MCF 10A (cell line): ENCODE measurements at regions not wholly inside any gene's neighbourhood (a gene's known extent, or its start where the extent isn't known, plus 50 kb on each side); places are given as distances from the start of the nearest gene placed in this dataset.

ENCODE experiments used
- BruUV-seq: library from RNA; stranded (reverse); fragments of 400-500 nt; replicated peaks from 2 replicates; lab custom pipeline; 2021; lab: Mats Ljungman, UMichigan
- CTCF ChIA-PET: fragments of 300-600 bp; sonication (Branson Sonifier 250); formaldehyde crosslinking; extraction: SDS; loops from one replicate; lab custom pipeline; 2021; ENCODE audit warnings: antibody characterized with exemption, inconsistent platforms; lab: Yijun Ruan, JAX
- POLR2A ChIA-PET: fragments of 300-600, 350-650 bp; sonication (Branson Sonifier 250); formaldehyde crosslinking; extraction: SDS; loops from one replicate; lab custom pipeline; 2020; ENCODE audit warnings: antibody characterized with exemption, inconsistent platforms; lab: Yijun Ruan, JAX
- DNase-seq: peaks from one replicate; pipeline ENCODE4 v3.0.0-alpha.2; 2018; ENCODE audit not compliant: unreplicated experiment
- H3K27ac Mint-ChIP-seq: one replicate; pipeline ENCODE4 v1.8.0; 2022; ENCODE audit warnings: mild to moderate bottlenecking, low read depth, mixed read lengths; ENCODE audit not compliant: unreplicated experiment
- H3K27me3 Mint-ChIP-seq: one replicate; pipeline ENCODE4 v1.8.0; 2022; ENCODE audit warnings: mixed read lengths; ENCODE audit not compliant: insufficient read depth, unreplicated experiment
- H3K36me3 Mint-ChIP-seq: one replicate; pipeline ENCODE4 v1.8.0; 2022; ENCODE audit warnings: mild to moderate bottlenecking, moderate library complexity, mixed read lengths; ENCODE audit not compliant: insufficient read depth, unreplicated experiment
- H3K4me1 Mint-ChIP-seq: one replicate; pipeline ENCODE4 v1.8.0; 2022; ENCODE audit warnings: mixed read lengths; ENCODE audit not compliant: insufficient read depth, unreplicated experiment
- H3K4me3 Mint-ChIP-seq: one replicate; pipeline ENCODE4 v1.8.0; 2022; ENCODE audit warnings: mild to moderate bottlenecking, moderate library complexity, mixed read lengths; ENCODE audit not compliant: unreplicated experiment
- H3K9me3 Mint-ChIP-seq: one replicate; pipeline ENCODE4 v1.8.0; 2022; ENCODE audit warnings: mixed read lengths; ENCODE audit not compliant: unreplicated experiment
- intact Hi-C: fragments of 100-400 bp; cut with micrococcal nuclease; formaldehyde crosslinking; loops from 2 replicates; pipeline ENCODE4 v1.14.1; 2022
- TF ChIP-seq, protein P1 (sequence below): fragments of 200-600 bp; IDR thresholded peaks from one replicate; pipeline ENCODE4 v1.8.0; 2022; ENCODE audit warnings: antibody characterized with exemption, mild to moderate bottlenecking; ENCODE audit not compliant: unreplicated experiment

DNA sequence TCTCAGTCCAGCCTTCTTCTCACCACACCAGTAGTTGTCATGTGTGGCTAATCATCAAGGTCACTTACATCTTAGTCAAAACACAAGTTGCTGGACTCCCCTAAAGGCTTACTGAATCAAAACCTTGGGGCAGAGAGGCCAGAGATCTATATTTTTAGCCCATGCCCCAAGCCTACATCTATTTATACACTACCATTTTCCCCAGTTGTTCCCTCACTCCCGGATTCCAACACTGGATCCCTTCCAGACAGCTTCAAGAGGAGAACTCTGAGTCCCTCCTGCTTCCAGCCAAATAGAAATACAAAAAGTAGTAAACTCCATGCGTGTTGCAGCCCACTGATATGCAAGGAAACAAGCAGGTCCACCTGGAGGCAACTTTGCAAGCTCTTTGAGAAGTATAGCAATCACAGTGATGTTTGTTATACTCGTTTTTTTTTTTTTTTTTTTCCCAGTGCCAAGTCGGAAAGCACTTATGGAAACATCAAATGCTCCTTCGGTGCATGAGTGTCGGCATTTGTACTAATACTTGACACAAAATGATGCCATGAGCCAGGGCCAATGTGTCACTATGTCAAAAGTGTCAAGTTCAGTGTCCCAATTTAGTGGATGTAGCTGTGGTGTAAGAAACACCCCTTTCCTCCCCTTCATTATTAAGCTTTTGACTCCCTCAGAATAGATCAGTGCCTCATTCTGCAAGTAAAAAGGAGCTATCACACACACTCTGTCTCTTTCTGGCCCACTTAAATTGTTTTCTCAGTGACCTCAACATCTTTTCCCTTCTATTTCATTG, 594.2 kb upstream of the SGCD start:
- TF ChIP-seq, protein P1, sequence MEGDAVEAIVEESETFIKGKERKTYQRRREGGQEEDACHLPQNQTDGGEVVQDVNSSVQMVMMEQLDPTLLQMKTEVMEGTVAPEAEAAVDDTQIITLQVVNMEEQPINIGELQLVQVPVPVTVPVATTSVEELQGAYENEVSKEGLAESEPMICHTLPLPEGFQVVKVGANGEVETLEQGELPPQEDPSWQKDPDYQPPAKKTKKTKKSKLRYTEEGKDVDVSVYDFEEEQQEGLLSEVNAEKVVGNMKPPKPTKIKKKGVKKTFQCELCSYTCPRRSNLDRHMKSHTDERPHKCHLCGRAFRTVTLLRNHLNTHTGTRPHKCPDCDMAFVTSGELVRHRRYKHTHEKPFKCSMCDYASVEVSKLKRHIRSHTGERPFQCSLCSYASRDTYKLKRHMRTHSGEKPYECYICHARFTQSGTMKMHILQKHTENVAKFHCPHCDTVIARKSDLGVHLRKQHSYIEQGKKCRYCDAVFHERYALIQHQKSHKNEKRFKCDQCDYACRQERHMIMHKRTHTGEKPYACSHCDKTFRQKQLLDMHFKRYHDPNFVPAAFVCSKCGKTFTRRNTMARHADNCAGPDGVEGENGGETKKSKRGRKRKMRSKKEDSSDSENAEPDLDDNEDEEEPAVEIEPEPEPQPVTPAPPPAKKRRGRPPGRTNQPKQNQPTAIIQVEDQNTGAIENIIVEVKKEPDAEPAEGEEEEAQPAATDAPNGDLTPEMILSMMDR = no peak
- DNase-seq = no peak
- peaks cover 50% of the 10 kb centered on the region for H3K27me3 Mint-ChIP-seq
- intact Hi-C loops = no loop called here
- H3K27ac Mint-ChIP-seq = no peak overlapping the region
- H3K4me3 Mint-ChIP-seq = no peak overlapping the region
- POLR2A ChIA-PET = interaction anchor here (0.6 kb wide), 1 partner anchor 698 kb away, joined by 3 read pairs; no protein-coding TSS in a partner anchor
- no peaks in the 10 kb centered on the region for H3K36me3 Mint-ChIP-seq
- CTCF ChIA-PET = interaction anchor here (0.6 to 1.1 kb wide), 8 partner anchors 9 to 1009 kb away, joined by 3 to 4 read pairs (median 3); no protein-coding TSS in a partner anchor
- peaks cover 11% of the 10 kb centered on the region for H3K4me1 Mint-ChIP-seq
- BruUV-seq = no TSS peak
- no peaks in the 10 kb centered on the region for H3K9me3 Mint-ChIP-seq

DNA sequence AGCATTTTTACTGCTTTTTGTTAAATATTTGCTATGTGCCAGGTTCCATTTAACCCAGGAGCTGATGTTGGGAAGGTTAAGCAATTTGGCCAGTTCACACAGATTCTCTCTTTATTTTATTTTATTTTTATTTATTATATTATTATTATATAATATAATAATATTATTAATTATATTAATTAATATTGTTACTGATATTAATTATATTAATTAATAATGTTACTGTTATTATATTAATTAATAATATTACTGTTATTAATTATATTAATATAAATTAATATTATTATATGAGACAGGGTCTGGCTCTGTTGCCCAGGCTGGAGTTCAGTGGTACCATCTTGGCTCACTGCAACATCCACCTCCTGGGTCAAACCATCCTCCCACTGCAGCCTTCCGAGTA, 593.0 kb upstream of the SGCD start:
- H3K27ac Mint-ChIP-seq = no peak overlapping the region
- TF ChIP-seq, protein P1 = no peak
- DNase-seq = no peak
- CTCF ChIA-PET = interaction anchor here (1.2 kb wide), 1 partner anchor 24 kb away, joined by 3 read pairs; no protein-coding TSS in a partner anchor
- H3K4me1 Mint-ChIP-seq = peaks cover 11% of the 10 kb centered on the region
- POLR2A ChIA-PET = no interaction called here
- no peaks in the 10 kb centered on the region for H3K9me3 Mint-ChIP-seq
- H3K36me3 Mint-ChIP-seq = no peaks in the 10 kb centered on the region
- H3K4me3 Mint-ChIP-seq = no peak overlapping the region
- peaks cover 55% of the 10 kb centered on the region for H3K27me3 Mint-ChIP-seq
- no TSS peak for BruUV-seq
- intact Hi-C loops = no loop called here

DNA sequence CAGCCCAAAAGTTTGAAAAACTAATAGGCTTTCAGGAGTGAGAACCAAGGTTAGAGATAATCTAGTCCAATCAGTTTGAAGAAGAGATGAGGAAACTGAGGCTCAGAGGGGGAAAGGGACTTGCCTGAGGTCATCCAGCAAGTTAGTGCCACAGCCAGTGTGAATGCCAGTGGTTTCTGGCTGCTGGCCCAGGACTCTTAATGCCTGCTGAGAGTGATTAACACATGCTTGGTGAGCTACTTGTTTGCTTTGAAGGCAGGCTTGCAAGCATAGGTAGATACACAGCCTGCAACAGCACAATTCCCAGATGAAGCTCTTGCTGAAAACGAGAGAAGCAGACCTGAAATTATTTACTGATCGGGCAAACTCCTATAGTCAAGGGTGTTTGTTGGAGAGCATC, 591.6 kb upstream of the SGCD start:
- POLR2A ChIA-PET = no interaction called here
- H3K4me3 Mint-ChIP-seq = no peak overlapping the region
- no peaks in the 10 kb centered on the region for H3K36me3 Mint-ChIP-seq
- H3K27ac Mint-ChIP-seq = no peak overlapping the region
- CTCF ChIA-PET = interaction anchor here (0.6 kb wide), 1 partner anchor 9 kb away, joined by 3 read pairs; no protein-coding TSS in a partner anchor
- H3K27me3 Mint-ChIP-seq = peaks cover 44% of the 10 kb centered on the region
- peaks cover 5% of the 10 kb centered on the region for H3K4me1 Mint-ChIP-seq
- H3K9me3 Mint-ChIP-seq = no peaks in the 10 kb centered on the region
- no TSS peak for BruUV-seq
- no peak for DNase-seq
- intact Hi-C loops = no loop called here
- TF ChIP-seq, protein P1 = no peak

GRCh38 chr5:155738616-155739015, 588.3 kb upstream of the SGCD start:
- no peak overlapping the region for H3K27ac Mint-ChIP-seq
- TF ChIP-seq, protein P1 = no peak
- H3K9me3 Mint-ChIP-seq = no peaks in the 10 kb centered on the region
- no peaks in the 10 kb centered on the region for H3K36me3 Mint-ChIP-seq
- intact Hi-C loops = no loop called here
- CTCF ChIA-PET = interaction anchor here (0.6 kb wide), 1 partner anchor 117 kb away, joined by 4 read pairs; no protein-coding TSS in a partner anchor
- no TSS peak for BruUV-seq
- H3K27me3 Mint-ChIP-seq = peaks cover 13% of the 10 kb centered on the region
- DNase-seq = no peak
- peaks cover 5% of the 10 kb centered on the region for H3K4me1 Mint-ChIP-seq
- POLR2A ChIA-PET = no interaction called here
- no peak overlapping the region for H3K4me3 Mint-ChIP-seq
